ENCODE measurements at regions not wholly inside any gene's neighbourhood (a gene's known extent, or its start where the extent isn't known, plus 50 kb on each side); places are given as distances from the start of the nearest gene placed in this dataset.
"Not testable (repeated sequence)": the region's sequence is repeated elsewhere in the genome, so short reads cannot be mapped to it uniquely, and the experiment has no call there.

- H3K27ac ChIP-seq = no peak overlapping the region
- no peak for DNase-seq (ENCODE audit: low read depth, low spot score)
Measured at GRCh38 chr14:28941758-28942157, 175.2 kb downstream of the FOXG1 start.

GRCh38 chr14:28944605-28945004 lies 178.0 kb downstream of the FOXG1 start:
- DNase-seq (ENCODE audit: low read depth, low spot score) = no peak
- no peak overlapping the region for H3K27ac ChIP-seq

- DNase-seq (ENCODE audit: low read depth, low spot score) = no peak
- H3K27ac ChIP-seq = no peak overlapping the region
Measured at GRCh38 chr14:28946267-28946666, 179.7 kb downstream of the FOXG1 start.

- no peak overlapping the region for H3K27ac ChIP-seq
- no peak for DNase-seq (ENCODE audit: low read depth, low spot score)
Measured at GRCh38 chr14:28949503-28949902, 182.9 kb downstream of the FOXG1 start.

GRCh38 chr14:28952161-28952560 lies 185.6 kb downstream of the FOXG1 start:
- no peak overlapping the region for H3K27ac ChIP-seq
- DNase-seq (ENCODE audit: low read depth, low spot score) = no peak

- H3K27ac ChIP-seq = no peak overlapping the region
- no peak for DNase-seq (ENCODE audit: low read depth, low spot score)
Measured at GRCh38 chr14:28952666-28953065, 186.1 kb downstream of the FOXG1 start.

GRCh38 chr14:28953973-28954372 lies 187.4 kb downstream of the FOXG1 start:
- no peak for DNase-seq (ENCODE audit: low read depth, low spot score)
- no peak overlapping the region for H3K27ac ChIP-seq

GRCh38 chr14:28966416-28967233 lies 200.0 kb downstream of the FOXG1 start:
- DNase-seq (ENCODE audit: low read depth, low spot score) = no peak
- no peak overlapping the region for H3K27ac ChIP-seq

- H3K27ac ChIP-seq = no peak overlapping the region
- DNase-seq (ENCODE audit: low read depth, low spot score) = no peak
Measured at GRCh38 chr14:28975084-28975483, 208.5 kb downstream of the FOXG1 start.

GRCh38 chr14:28982228-28982627 lies 215.6 kb downstream of the FOXG1 start:
- H3K27ac ChIP-seq = no peak overlapping the region
- no peak for DNase-seq (ENCODE audit: low read depth, low spot score)

- DNase-seq (ENCODE audit: low read depth, low spot score) = no peak
- H3K27ac ChIP-seq = no peak overlapping the region
Measured at GRCh38 chr14:28983279-28983678, 216.7 kb downstream of the FOXG1 start.

GRCh38 chr14:28987516-28987915 lies 220.9 kb downstream of the FOXG1 start:
- no peak overlapping the region for H3K27ac ChIP-seq
- no peak for DNase-seq (ENCODE audit: low read depth, low spot score)

- DNase-seq (ENCODE audit: low read depth, low spot score); H3K27ac ChIP-seq: not testable (repeated sequence)
Measured at GRCh38 chr14:28997196-28997595, 230.6 kb downstream of the FOXG1 start.

- H3K27ac ChIP-seq = no peak overlapping the region
- no peak for DNase-seq (ENCODE audit: low read depth, low spot score)
Measured at GRCh38 chr14:28999656-29000055, 233.1 kb downstream of the FOXG1 start.

GRCh38 chr14:29005647-29006046 lies 239.1 kb downstream of the FOXG1 start:
- no peak for DNase-seq (ENCODE audit: low read depth, low spot score)
- H3K27ac ChIP-seq = no peak overlapping the region

GRCh38 chr14:29007990-29008389 lies 241.4 kb downstream of the FOXG1 start:
- H3K27ac ChIP-seq = no peak overlapping the region
- no peak for DNase-seq (ENCODE audit: low read depth, low spot score)

GRCh38 chr14:29016050-29016900 lies 249.7 kb downstream of the FOXG1 start:
- no peak for DNase-seq (ENCODE audit: low read depth, low spot score)
- no peak overlapping the region for H3K27ac ChIP-seq

- not testable (repeated sequence) for H3K27ac ChIP-seq; DNase-seq (ENCODE audit: low read depth, low spot score)
Measured at GRCh38 chr14:29023505-29023904, 256.9 kb downstream of the FOXG1 start.

GRCh38 chr14:29027441-29027840 lies 260.9 kb downstream of the FOXG1 start:
- H3K27ac ChIP-seq; DNase-seq (ENCODE audit: low read depth, low spot score): not testable (repeated sequence)

GRCh38 chr14:29027941-29028705 lies 261.5 kb downstream of the FOXG1 start:
- not testable (repeated sequence) for DNase-seq (ENCODE audit: low read depth, low spot score); H3K27ac ChIP-seq
